SKM-1 (cell line): ENCODE measurements at regions not wholly inside any gene's neighbourhood (a gene's known extent, or its start where the extent isn't known, plus 50 kb on each side); places are given as distances from the start of the nearest gene placed in this dataset.
A peak's percentile ranks its signal among the peaks of the same experiment; 100 is the strongest.
"Not testable (repeated sequence)": the region's sequence is repeated elsewhere in the genome, so short reads cannot be mapped to it uniquely, and the experiment has no call there.

Source experiments
- DNase-seq: peaks from one replicate; lab custom pipeline; 2025; ENCODE audit not compliant: unreplicated experiment; lab: John Stamatoyannopoulos, UW

- DNase-seq: no peak
Measured at GRCh38 chrY:16715278-16715677, 1164.7 kb downstream of the CDY2B start.

- DNase-seq: no peak
Measured at GRCh38 chrY:16673102-16673787, 1206.8 kb downstream of the CDY2B start.

DNA sequence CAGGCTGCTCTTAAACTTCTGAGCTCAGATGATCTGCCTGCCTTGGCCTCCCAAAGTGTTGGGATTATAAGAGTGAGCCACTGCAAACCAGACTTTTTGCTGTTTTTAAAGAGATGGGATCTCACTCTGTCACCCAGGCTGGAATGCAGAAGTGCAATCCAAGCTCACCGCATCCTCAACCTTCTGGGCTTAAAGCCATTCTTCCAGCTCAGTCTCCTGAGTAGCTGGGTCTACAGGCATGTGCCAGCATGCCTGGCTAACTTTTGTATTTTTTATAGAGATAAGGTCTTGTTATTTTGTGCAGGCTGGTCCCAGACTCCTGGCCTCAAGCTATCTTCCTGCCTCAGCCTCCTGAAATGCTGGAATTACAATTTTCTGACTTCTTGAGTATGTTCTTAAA is 1211.6 kb downstream of the CDY2B start:
- DNase-seq: no peak

- no peak for DNase-seq
Measured at GRCh38 chrY:16662741-16663140, 1217.3 kb downstream of the CDY2B start.

DNA sequence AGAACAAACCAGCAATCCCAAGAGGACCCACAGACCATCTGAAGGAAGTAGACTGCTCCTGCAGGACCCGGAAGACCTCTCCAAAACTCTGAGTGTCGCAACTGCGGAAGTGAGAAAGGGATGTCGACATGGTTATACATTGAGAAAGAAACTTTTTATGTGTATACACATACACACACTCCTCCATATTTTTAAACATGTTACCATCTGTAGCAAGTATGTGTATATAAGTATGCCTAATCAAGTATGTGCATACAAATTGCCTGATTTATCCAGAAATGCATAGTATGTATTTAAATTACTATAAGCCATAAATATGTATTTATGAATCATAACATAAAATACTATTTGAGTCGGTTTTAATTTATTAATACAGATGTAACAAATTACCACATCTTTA is 1220.7 kb downstream of the CDY2B start:
- peak; percentile 27 for DNase-seq

- DNase-seq: no peak
Measured at GRCh38 chrY:16653971-16654370, 1226.0 kb downstream of the CDY2B start.

GRCh38 chrY:16645991-16646390 is 1234.0 kb downstream of the CDY2B start:
- DNase-seq: no peak

DNA sequence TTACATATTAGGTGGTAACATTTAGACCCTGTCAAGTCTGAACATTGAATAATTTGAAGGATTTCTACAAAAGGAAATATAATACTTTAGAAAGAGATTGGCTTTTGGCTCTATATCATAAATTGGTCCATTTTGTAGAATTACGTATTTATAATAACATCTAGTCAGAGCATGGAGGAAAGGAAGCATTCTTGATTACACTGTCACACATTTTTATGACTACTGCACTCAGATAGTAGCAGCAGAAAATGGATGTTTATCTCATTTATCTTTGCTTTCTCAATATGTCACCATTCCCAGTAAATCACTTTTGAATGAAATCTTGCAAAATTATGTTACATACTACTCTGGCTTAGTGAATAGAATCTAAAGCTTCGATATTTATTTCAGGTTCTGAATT is 1234.6 kb downstream of the CDY2B start:
- no peak for DNase-seq

GRCh38 chrY:16644270-16644800 is 1235.7 kb downstream of the CDY2B start:
- DNase-seq: peak; percentile 17

GRCh38 chrY:16639777-16640176 is 1240.2 kb downstream of the CDY2B start:
- DNase-seq: no peak

DNA sequence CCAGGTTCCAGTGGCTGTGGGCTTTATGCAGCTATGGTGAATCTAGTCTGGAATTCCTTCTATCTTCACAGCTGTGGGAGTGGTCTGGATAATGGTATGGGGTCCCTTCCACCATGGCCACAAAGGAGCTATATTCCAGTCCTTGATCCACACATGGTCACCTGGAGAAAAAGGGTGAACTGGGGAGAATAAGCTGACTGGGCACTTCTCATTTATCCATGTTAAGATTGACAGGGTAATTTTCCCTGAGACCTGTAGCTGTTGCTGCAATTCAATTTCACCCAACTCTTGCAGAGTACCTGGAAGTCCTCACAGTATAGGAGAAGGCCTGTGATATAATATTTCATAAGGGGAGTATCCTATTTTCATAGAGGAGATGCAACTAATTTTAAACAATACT is 1241.3 kb downstream of the CDY2B start:
- not testable (repeated sequence) for DNase-seq

- no peak for DNase-seq
Measured at GRCh38 chrY:16636254-16636653, 1243.8 kb downstream of the CDY2B start.

- DNase-seq: no peak
Measured at GRCh38 chrY:16629146-16629545, 1250.9 kb downstream of the CDY2B start.

DNA sequence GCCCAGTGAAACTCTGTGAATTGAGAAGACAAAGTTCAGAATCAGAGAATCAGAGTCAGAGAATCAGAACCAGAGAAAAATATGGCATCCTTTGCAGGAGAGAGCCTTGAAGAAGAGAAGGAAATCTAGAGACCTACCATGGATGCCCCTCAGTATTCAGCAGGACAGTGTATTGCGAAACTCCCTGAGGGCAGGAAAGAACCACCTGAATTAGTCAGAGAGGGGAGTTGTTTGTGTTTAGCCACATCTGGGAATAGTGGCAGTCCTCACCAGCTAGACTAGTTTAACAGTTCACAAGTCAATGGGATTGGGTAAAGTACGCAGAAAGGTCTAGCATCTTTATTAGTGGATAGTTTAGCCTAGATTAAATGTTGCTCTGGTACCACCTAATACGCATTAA is 1252.9 kb downstream of the CDY2B start:
- DNase-seq: no peak

- no peak for DNase-seq
Measured at GRCh38 chrY:16616201-16616975, 1263.6 kb downstream of the CDY2B start.

DNA sequence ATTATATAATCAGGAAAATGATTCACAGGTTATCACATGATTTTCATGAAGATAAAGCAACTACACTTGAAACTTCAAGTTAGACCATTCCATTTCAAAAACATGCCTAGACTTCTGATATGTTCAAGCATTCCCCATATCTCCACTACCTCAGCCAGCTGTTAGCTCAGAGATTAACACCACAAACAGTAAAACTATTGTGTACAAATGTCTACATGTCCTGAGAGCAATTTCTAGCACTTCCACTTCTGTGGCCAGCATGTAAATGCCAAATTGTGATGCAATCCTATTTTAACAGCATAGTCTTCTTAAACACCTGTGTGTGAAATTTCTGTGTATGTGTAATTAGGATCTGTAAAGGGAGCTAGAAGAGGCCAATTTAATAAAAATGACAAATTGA is 1271.3 kb downstream of the CDY2B start:
- no peak for DNase-seq

- DNase-seq: no peak
Measured at GRCh38 chrY:16602146-16602545, 1277.9 kb downstream of the CDY2B start.

GRCh38 chrY:16601626-16602025 is 1278.4 kb downstream of the CDY2B start:
- no peak for DNase-seq

GRCh38 chrY:16572061-16572460 is 1308.0 kb downstream of the CDY2B start:
- DNase-seq: no peak

DNA sequence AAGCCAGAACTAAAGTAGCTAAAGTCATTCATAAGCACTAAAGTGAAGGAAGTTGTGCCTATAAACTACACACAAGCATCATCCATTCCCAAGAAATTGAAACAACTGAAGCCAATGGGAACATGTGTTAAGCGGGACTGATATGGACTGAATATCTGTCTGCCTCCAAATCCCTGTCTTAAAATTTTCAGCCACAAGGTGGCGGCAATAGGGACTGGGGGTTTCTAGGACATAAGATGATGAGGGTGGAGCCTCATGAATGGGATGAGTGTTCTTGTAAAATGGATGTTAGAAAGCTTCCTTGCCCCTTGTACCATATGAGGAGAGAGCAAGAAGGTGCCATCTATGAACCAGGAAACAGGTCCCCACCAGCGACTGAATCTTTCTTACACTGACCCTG is 1317.5 kb downstream of the CDY2B start:
- DNase-seq: peak; percentile 1

DNA sequence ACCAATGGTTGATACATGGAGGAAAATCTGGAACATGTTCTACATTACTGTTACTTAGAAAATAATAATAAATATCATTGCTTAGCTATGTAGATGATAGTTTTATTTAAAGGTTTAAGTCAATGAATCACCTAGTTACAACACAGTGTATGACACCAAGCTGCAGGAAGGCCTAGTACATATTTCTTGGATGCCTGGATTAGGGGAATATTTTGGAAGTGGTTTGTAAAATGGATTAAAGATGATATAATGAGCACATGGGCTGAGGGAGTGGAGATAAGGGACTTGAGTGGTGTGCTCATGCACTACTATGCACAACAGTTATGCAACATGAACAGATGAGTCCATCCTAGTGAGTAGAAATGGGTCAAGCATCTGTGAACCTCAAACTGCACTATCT is 1358.0 kb downstream of the CDY2B start:
- DNase-seq: no peak

- no peak for DNase-seq
Measured at GRCh38 chrY:16502733-16503214, 1377.2 kb downstream of the CDY2B start.
